ENCODE measurements at regions not wholly inside any gene's neighbourhood (a gene's known extent, or its start where the extent isn't known, plus 50 kb on each side); places are given as distances from the start of the nearest gene placed in this dataset.

- TF ChIP-seq CTCF (IDR thresholded peaks at IDR 0.05) (no peak), EZH2 (IDR thresholded peaks at IDR 0.05; ENCODE audit: borderline replicate concordance, insufficient read depth, low read depth, low read length, poor library complexity, severe bottlenecking) (no peak)
Measured at GRCh38 chr6:12359036-12359435, 68.9 kb downstream of the EDN1 start.
